GM21529 (cell line): ENCODE measurements at regions not wholly inside any gene's neighbourhood (a gene's known extent, or its start where the extent isn't known, plus 50 kb on each side); places are given as distances from the start of the nearest gene placed in this dataset.

Experiments used
- ATAC-seq: cut with Tn5 transposase; IDR thresholded peaks from one replicate; pipeline ENCODE4 v1.9.1; 2021; ENCODE audit not compliant: unreplicated experiment

GRCh38 chr14:53473480-53473879, 320.4 kb upstream of the DDHD1 start:
- no peak for ATAC-seq

DNA sequence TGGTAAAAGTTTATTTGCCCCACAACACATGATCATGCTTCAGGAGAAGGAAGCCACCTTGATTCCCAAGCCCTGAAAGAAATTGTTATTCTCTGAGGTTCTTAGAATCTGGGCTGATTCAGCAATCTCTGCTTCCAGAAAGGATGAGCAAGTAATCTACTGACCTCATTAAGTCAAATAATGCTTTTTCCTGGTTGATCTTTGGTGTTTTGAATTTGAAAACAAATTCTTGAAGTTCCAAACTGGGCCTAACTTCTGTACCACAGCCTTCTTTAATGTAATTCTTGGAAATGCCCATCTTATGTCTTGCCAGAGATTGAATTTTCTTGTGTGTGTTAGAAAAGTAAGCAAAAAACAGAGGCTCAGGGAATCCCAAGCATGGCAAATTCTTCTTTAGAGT, 319.2 kb upstream of the DDHD1 start:
- no peak for ATAC-seq

GRCh38 chr14:53470351-53471043, 317.4 kb upstream of the DDHD1 start:
- no peak for ATAC-seq

- no peak for ATAC-seq
Measured at GRCh38 chr14:53468876-53469275, 315.8 kb upstream of the DDHD1 start.

DNA sequence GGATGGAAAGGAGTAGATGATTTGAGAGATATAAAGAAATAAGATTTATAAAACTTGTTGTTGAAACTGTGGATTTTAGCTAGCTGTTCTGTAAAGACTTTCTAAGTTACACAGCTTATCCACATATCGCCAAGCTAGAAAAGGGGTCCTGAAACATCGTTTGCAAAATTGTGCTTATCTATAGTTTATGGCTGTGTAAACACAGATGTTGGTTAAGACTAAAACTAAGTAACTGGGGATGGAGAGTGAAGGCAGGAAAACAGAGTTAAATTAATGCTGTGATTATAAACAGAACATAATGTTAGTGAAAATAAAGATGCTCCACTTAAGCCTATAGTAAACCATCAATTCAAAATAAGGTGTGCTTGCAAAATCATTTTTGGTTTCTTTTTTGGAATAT, 311.3 kb upstream of the DDHD1 start:
- ATAC-seq: no peak

GRCh38 chr14:53462931-53463778, 310.0 kb upstream of the DDHD1 start:
- ATAC-seq: no peak

DNA sequence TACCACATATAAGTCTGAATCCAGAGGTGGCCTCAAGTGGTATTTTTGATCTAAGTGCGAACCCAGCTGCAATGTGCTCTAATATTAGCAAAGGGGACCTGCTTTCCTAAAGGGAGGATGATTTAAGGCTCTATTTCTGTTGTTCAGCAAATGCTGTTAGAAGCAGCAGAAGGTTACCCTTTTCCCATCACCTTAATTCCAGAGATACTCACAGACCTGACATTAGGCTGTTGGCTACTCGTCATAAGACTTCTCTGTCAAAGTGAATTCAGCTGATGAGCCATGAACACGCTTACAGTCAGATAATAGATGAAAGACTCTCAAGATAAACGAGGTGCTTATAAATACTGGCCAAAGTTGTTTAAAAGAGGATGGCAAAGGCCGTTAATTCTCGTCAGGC, 308.7 kb upstream of the DDHD1 start:
- no peak for ATAC-seq

GRCh38 chr14:53460544-53460943, 307.4 kb upstream of the DDHD1 start:
- ATAC-seq: no peak

- no peak for ATAC-seq
Measured at GRCh38 chr14:53458368-53458814, 305.3 kb upstream of the DDHD1 start.

- ATAC-seq: no peak
Measured at GRCh38 chr14:53456931-53457330, 303.8 kb upstream of the DDHD1 start.

- ATAC-seq: no peak
Measured at GRCh38 chr14:53452005-53452673, 299.0 kb upstream of the DDHD1 start.

GRCh38 chr14:53450871-53451270, 297.7 kb upstream of the DDHD1 start:
- no peak for ATAC-seq

DNA sequence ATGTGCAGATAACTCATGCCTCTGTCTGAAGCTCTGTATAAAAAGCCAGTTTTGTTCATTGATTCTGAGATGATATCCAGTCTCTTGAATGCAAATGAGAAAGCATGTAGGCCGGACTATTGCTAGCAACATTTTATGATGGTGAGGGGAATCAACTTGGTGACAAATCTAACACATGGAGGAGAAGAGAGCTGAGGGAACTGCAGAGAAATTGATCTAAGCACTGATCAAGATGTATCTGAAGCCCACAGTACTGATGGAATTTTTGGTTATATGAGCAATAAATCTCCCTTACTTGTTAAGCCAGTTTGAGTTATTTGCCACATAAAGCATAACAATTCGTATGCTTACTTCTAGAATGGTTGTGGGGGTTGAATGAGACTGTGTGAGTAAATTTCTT, 295.6 kb upstream of the DDHD1 start:
- no peak for ATAC-seq

- no peak for ATAC-seq
Measured at GRCh38 chr14:53444677-53445312, 291.7 kb upstream of the DDHD1 start.

- ATAC-seq: no peak
Measured at GRCh38 chr14:53441789-53442188, 288.7 kb upstream of the DDHD1 start.

GRCh38 chr14:53437858-53438257, 284.7 kb upstream of the DDHD1 start:
- no peak for ATAC-seq

DNA sequence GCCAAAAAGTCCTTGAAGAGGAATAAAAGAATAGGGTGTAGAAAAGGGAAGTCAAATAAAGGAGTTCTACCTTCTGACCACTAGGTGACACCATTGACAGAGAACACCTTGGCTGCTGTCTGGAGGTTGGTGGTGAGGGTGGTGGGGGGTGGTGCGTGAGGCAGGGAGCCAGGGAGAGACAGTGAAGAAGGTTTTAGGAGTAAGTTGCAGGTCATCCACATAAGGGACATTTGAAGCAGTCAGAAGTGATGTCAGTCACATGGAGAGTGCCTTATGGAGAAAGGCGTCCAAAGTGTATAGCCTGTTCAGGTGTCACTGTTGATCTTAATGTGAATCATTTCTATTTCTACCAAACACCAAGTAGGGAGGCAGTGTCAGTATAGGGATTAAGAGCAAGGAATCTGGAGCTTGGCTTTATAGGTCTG, 279.3 kb upstream of the DDHD1 start:
- ATAC-seq: peak; percentile 62

DNA sequence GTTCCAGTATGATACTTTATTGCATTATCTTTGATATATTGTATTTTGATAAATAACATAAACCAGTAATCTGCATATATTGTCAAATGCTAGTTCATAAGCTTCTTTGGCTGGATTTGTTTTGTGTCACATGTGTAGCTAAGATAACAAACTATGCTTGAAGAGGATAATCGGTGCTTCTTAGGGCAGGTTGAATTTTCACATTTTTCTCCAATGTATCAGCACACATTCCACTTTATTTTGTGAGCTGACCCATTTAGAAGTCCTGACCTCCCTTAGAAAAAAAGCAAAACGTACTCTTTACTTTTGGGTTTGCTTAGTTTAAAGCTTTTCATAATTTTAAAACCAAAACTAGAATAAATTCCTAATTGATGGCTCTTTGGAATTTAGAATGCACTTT, 277.7 kb upstream of the DDHD1 start:
- ATAC-seq: no peak

DNA sequence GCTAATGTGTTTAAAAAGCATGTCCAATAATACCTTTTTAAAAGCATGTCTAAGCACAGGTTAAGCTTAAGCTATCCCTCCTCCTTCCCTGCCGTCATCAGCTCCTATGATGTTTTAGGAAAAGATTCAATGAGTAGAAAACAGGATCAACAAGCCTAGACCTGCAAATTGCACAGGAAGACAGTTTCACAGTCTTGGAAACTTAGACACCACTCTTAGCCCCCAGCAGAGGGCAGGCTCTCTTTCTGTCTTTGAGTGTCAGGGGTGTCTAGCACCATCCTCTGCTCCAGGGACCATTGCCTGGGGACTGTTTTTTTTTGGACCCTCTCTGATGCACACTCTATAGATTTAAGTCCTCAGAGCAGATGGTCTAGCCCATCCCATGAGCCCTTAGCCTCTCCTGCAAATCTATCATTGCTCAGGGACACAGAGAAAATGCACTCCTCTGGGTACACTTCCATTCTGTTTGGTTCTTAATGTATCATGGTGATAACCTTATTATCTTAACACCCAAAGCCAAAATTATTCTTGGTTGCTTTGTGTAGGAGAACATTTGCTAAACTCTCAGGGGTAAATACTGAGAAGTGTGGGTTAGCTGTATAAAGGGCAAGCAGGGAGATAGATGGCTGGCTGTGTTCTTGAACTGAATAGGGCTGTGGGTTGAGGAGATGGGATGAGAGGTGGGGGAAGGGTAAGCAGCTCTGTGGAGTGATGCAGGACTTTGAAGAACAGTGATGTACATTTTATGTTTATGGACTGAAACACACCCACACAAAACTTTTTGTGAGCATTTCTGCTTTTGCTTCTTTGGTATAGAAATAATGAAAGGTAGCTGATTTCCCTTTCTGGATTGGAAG, 259.9 kb upstream of the DDHD1 start:
- no peak for ATAC-seq

- ATAC-seq: no peak
Measured at GRCh38 chr14:53411125-53411524, 258.0 kb upstream of the DDHD1 start.
